CD4-positive, CD25-positive, alpha-beta regulatory T cell (primary cell): ENCODE measurements at regions not wholly inside any gene's neighbourhood (a gene's known extent, or its start where the extent isn't known, plus 50 kb on each side); places are given as distances from the start of the nearest gene placed in this dataset.

ENCODE experiments used
- ATAC-seq, 2 donors: fragments of 150-1000 bp; cut with Tn5 transposase; one replicate each; pipeline ENCODE4 v1.10.0; 2021; ENCODE audit warnings: low read depth in 2 of 2, moderate number of reproducible peaks in 2 of 2, moderate library complexity in 1 of 2
- DNase-seq, 3 donors: peaks; one replicate each; pipeline versions ENCODE4 v3.0.0 to v3.0.0-alpha.2; 2012 to 2022; ENCODE audit warnings: mixed read lengths in 1 of 3
- H3K27ac ChIP-seq: one replicate; pipeline ENCODE4 v1.7.0; 2013; ENCODE audit warnings: mild to moderate bottlenecking, low read length; ENCODE audit not compliant: insufficient read depth, poor library complexity, severe bottlenecking
- H3K27me3 ChIP-seq: one replicate; pipeline ENCODE4 v1.7.0; 2013; ENCODE audit warnings: low read length; ENCODE audit not compliant: control insufficient read depth, insufficient read depth
- H3K36me3 ChIP-seq: one replicate; pipeline ENCODE4 v1.7.0; 2013; ENCODE audit warnings: mild to moderate bottlenecking, low read length, moderate library complexity; ENCODE audit not compliant: control insufficient read depth, insufficient read depth
- H3K4me1 ChIP-seq: 2 replicates; pipeline ENCODE4 v1.7.0; 2013; ENCODE audit warnings: mild to moderate bottlenecking, low read length; ENCODE audit not compliant: insufficient read depth, control insufficient read depth, poor library complexity, severe bottlenecking
- H3K4me3 ChIP-seq: one replicate; pipeline ENCODE4 v1.7.0; 2013; ENCODE audit warnings: low read depth, mild to moderate bottlenecking, low read length, moderate library complexity
- H3K9me3 ChIP-seq, 2 experiments: 1 replicate in 1 of 2; 2 replicates in 1 of 2; pipeline ENCODE4 v1.7.0; 2013; ENCODE audit warnings: low read length in 2 of 2, mild to moderate bottlenecking in 1 of 2, moderate library complexity in 1 of 2; ENCODE audit not compliant: control insufficient read depth in 2 of 2
- H3K27ac Mint-ChIP-seq, 3 donors: one replicate each; pipeline ENCODE4 v1.8.0; 2020 to 2022; ENCODE audit warnings: mild to moderate bottlenecking in 3 of 3, mixed read lengths in 3 of 3, moderate library complexity in 2 of 3
- H3K27me3 Mint-ChIP-seq: one replicate; pipeline ENCODE4 v1.8.0; 2022; ENCODE audit warnings: mild to moderate bottlenecking, mixed read lengths
- H3K36me3 Mint-ChIP-seq: one replicate; pipeline ENCODE4 v1.8.0; 2020; ENCODE audit warnings: mixed read lengths
- H3K4me1 Mint-ChIP-seq, 4 donors: one replicate each; pipeline ENCODE4 v1.8.0; 2020 to 2022; ENCODE audit warnings: mixed read lengths in 4 of 4, mild to moderate bottlenecking in 1 of 4
- H3K4me3 Mint-ChIP-seq, 4 donors: one replicate each; pipeline ENCODE4 v1.8.0; 2020 to 2022; ENCODE audit warnings: mild to moderate bottlenecking in 4 of 4, mixed read lengths in 4 of 4, moderate library complexity in 3 of 4
- H3K9me3 Mint-ChIP-seq, 7 donors: one replicate each; pipeline ENCODE4 v1.8.0; 2020 to 2022; ENCODE audit warnings: mixed read lengths in 7 of 7, mild to moderate bottlenecking in 3 of 7, moderate library complexity in 2 of 7

DNA sequence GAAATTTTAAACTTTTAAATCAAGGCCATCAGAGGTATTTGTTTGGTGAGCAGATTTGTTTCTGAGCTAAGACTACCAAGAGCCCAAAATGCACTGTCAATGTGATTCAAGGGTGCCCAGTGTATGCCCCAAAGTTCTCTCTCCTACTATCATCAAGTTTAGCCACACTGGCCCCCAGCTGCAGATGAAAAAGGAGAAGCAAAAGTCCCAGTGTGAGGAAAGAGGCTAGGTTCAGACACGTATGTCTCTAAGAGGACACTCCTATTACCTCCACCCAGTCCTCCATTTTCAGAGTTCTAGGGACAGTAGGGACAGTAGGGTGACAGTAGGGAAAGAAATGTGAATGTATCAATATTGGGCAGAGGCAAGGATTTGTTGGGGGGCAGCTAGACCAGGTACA lies 230.8 kb downstream of the CD83 start:
- Mint-ChIP-seq H3K27ac (no peak overlapping the region), H3K4me1 (no peaks in the 10 kb centered on the region), H3K36me3 (no peaks in the 10 kb centered on the region), H3K27me3 (peaks cover 9% of the 10 kb centered on the region), H3K9me3 (peaks cover 0 to 6% (median 0%) of the 10 kb centered on the region in 7 donors), H3K4me3 (no peak overlapping the region)
- no peaks in the 10 kb centered on the region for H3K36me3 ChIP-seq
- ATAC-seq, result no peak
- H3K4me1 ChIP-seq, result no peaks in the 10 kb centered on the region
- DNase-seq, result no peak
- no peak overlapping the region for H3K4me3 ChIP-seq
- H3K27me3 ChIP-seq, result no peaks in the 10 kb centered on the region
- no peaks in the 10 kb centered on the region for H3K9me3 ChIP-seq
- H3K27ac ChIP-seq, result no peak overlapping the region

- Histone ChIP-seq H3K27me3 (no peaks in the 10 kb centered on the region), H3K27ac (no peak overlapping the region), H3K9me3 (no peaks in the 10 kb centered on the region), H3K36me3 (no peaks in the 10 kb centered on the region), H3K4me1 (no peaks in the 10 kb centered on the region), H3K4me3 (no peak overlapping the region)
- no peak overlapping the region for H3K4me3 Mint-ChIP-seq
- peaks cover 0 to 6% (median 0%) of the 10 kb centered on the region in 7 donors for H3K9me3 Mint-ChIP-seq
- H3K27me3 Mint-ChIP-seq, result peaks cover 9% of the 10 kb centered on the region
- H3K36me3 Mint-ChIP-seq, result no peaks in the 10 kb centered on the region
- no peak overlapping the region for H3K27ac Mint-ChIP-seq
- DNase-seq (no peak), ATAC-seq (no peak)
- H3K4me1 Mint-ChIP-seq, result no peaks in the 10 kb centered on the region
Measured at GRCh38 chr6:14349507-14349906, 231.9 kb downstream of the CD83 start.

GRCh38 chr6:14350210-14350609 lies 232.6 kb downstream of the CD83 start:
- peaks cover 0 to 6% (median 0%) of the 10 kb centered on the region in 7 donors for H3K9me3 Mint-ChIP-seq
- Histone ChIP-seq H3K36me3 (no peaks in the 10 kb centered on the region), H3K9me3 (no peaks in the 10 kb centered on the region), H3K4me1 (no peaks in the 10 kb centered on the region), H3K4me3 (no peak overlapping the region), H3K27ac (no peak overlapping the region), H3K27me3 (no peaks in the 10 kb centered on the region)
- no peaks in the 10 kb centered on the region for H3K36me3 Mint-ChIP-seq
- ATAC-seq, result no peak
- H3K27me3 Mint-ChIP-seq, result peaks cover 9% of the 10 kb centered on the region
- H3K4me3 Mint-ChIP-seq, result no peak overlapping the region
- H3K27ac Mint-ChIP-seq, result no peak overlapping the region
- no peak for DNase-seq
- no peaks in the 10 kb centered on the region for H3K4me1 Mint-ChIP-seq

- H3K27me3 ChIP-seq, result no peaks in the 10 kb centered on the region
- Mint-ChIP-seq H3K4me3 (no peak overlapping the region), H3K27ac (no peak overlapping the region), H3K36me3 (no peaks in the 10 kb centered on the region), H3K4me1 (no peaks in the 10 kb centered on the region), H3K27me3 (peaks cover 4% of the 10 kb centered on the region), H3K9me3 (peaks cover 0 to 6% (median 2%) of the 10 kb centered on the region in 7 donors)
- H3K4me1 ChIP-seq, result no peaks in the 10 kb centered on the region
- no peak overlapping the region for H3K4me3 ChIP-seq
- no peak for DNase-seq
- no peak overlapping the region for H3K27ac ChIP-seq
- no peak for ATAC-seq
- H3K9me3 ChIP-seq, result no peaks in the 10 kb centered on the region
- H3K36me3 ChIP-seq, result no peaks in the 10 kb centered on the region
Measured at GRCh38 chr6:14353281-14353680, 235.7 kb downstream of the CD83 start.

DNA sequence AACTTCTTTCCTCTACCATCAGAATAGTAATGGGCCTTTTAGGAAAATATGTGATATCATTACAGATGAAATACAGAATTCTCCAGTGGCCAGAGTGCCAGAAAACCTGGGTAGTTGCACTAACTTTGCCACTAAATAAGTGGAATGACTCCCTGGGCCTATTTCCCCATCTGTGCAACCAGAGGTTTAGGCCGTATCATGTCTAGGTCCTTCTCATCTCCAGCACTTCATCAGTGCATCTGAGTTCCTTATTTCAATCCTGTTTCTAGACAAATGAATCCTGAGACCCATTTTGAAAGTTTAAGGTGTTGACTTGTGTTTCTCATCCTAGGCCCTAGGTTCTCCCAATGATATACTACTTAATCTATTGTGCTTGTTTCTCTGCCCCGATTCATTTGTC lies 236.2 kb downstream of the CD83 start:
- Histone ChIP-seq H3K27ac (no peak overlapping the region), H3K4me3 (no peak overlapping the region), H3K36me3 (no peaks in the 10 kb centered on the region), H3K4me1 (no peaks in the 10 kb centered on the region), H3K9me3 (no peaks in the 10 kb centered on the region), H3K27me3 (peaks cover 3% of the 10 kb centered on the region)
- ATAC-seq (no peak), DNase-seq (no peak)
- peaks cover 0 to 8% (median 2%) of the 10 kb centered on the region in 7 donors for H3K9me3 Mint-ChIP-seq
- H3K27me3 Mint-ChIP-seq, result peaks cover 7% of the 10 kb centered on the region
- H3K4me3 Mint-ChIP-seq, result no peak overlapping the region
- no peaks in the 10 kb centered on the region for H3K36me3 Mint-ChIP-seq
- H3K27ac Mint-ChIP-seq, result no peak overlapping the region
- no peaks in the 10 kb centered on the region for H3K4me1 Mint-ChIP-seq

GRCh38 chr6:14354919-14355572 lies 237.5 kb downstream of the CD83 start:
- Mint-ChIP-seq H3K9me3 (peaks cover 0 to 6% (median 2%) of the 10 kb centered on the region in 7 donors), H3K27me3 (peaks cover 8% of the 10 kb centered on the region), H3K4me1 (no peaks in the 10 kb centered on the region), H3K36me3 (no peaks in the 10 kb centered on the region), H3K4me3 (no peak overlapping the region), H3K27ac (no peak overlapping the region)
- Histone ChIP-seq H3K4me1 (no peaks in the 10 kb centered on the region), H3K9me3 (no peaks in the 10 kb centered on the region), H3K27ac (no peak overlapping the region), H3K36me3 (no peaks in the 10 kb centered on the region), H3K27me3 (peaks cover 6% of the 10 kb centered on the region), H3K4me3 (no peak overlapping the region)
- no peak for ATAC-seq
- no peak for DNase-seq

DNA sequence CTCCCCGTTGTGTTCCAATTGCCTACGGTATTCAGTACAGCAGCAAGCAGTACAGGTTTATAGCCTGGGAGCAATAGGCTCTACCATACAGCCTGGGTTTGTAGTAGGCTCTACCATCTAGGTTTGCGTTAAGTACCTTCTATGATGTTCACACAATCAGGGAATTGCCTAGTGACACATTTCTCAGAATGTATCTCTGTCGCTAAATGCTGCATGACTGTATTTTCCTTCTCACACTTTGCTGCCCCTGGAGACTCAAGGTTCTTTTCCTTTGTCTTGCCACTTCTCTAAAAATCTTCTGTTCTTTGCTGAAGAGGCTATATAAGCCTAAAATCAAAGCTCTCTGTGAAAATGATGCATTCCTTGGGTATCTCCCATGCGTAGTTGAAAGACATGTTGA lies 241.9 kb downstream of the CD83 start:
- H3K36me3 Mint-ChIP-seq, result no peaks in the 10 kb centered on the region
- no peaks in the 10 kb centered on the region for H3K9me3 ChIP-seq
- H3K4me3 Mint-ChIP-seq, result no peak overlapping the region
- H3K36me3 ChIP-seq, result no peaks in the 10 kb centered on the region
- H3K4me1 ChIP-seq, result no peaks in the 10 kb centered on the region
- H3K4me3 ChIP-seq, result no peak overlapping the region
- DNase-seq (no peak), ATAC-seq (no peak)
- H3K27me3 Mint-ChIP-seq, result peaks cover 10% of the 10 kb centered on the region
- peaks cover 8% of the 10 kb centered on the region for H3K27me3 ChIP-seq
- H3K4me1 Mint-ChIP-seq, result no peaks in the 10 kb centered on the region
- no peak overlapping the region for H3K27ac Mint-ChIP-seq
- H3K9me3 Mint-ChIP-seq, result peaks cover 0 to 2% (median 0%) of the 10 kb centered on the region in 7 donors
- no peak overlapping the region for H3K27ac ChIP-seq

- Histone ChIP-seq H3K27ac (no peak overlapping the region), H3K9me3 (no peaks in the 10 kb centered on the region), H3K36me3 (no peaks in the 10 kb centered on the region), H3K27me3 (peaks cover 8% of the 10 kb centered on the region), H3K4me3 (no peak overlapping the region), H3K4me1 (no peaks in the 10 kb centered on the region)
- no peak overlapping the region for H3K4me3 Mint-ChIP-seq
- H3K9me3 Mint-ChIP-seq, result peaks cover 0 to 2% (median 0%) of the 10 kb centered on the region in 7 donors
- ATAC-seq, result no peak
- H3K4me1 Mint-ChIP-seq, result no peaks in the 10 kb centered on the region
- H3K27me3 Mint-ChIP-seq, result peaks cover 10% of the 10 kb centered on the region
- no peak for DNase-seq
- H3K36me3 Mint-ChIP-seq, result no peaks in the 10 kb centered on the region
- no peak overlapping the region for H3K27ac Mint-ChIP-seq
Measured at GRCh38 chr6:14360565-14360964, 243.0 kb downstream of the CD83 start.
